Astrocyte (in vitro differentiated cells and primary cell): ENCODE measurements at regions not wholly inside any gene's neighbourhood (a gene's known extent, or its start where the extent isn't known, plus 50 kb on each side); places are given as distances from the start of the nearest gene placed in this dataset.
A peak's percentile ranks its signal among the peaks of the same experiment; 100 is the strongest.
"Not testable (repeated sequence)": the region's sequence is repeated elsewhere in the genome, so short reads cannot be mapped to it uniquely, and the experiment has no call there.

ENCODE experiments used
- DNase-seq: peaks from one replicate; pipeline ENCODE4 v3.0.0-alpha.2; 2010; ENCODE audit warnings: low read depth
- FAIRE-seq: peaks from 2 replicates; lab custom pipeline; 2011; peaks lifted over from hg19 to GRCh38; lab: Jason Lieb, UNC
- H2AFZ ChIP-seq: 2 replicates; pipeline ENCODE4 v1.6.0; 2012; ENCODE audit warnings: low read depth, low read length, inconsistent platforms
- H3K27ac ChIP-seq: 2 replicates; pipeline ENCODE4 v1.5.1; 2011; ENCODE audit warnings: low read depth, low read length, inconsistent platforms
- H3K27me3 ChIP-seq: 2 replicates; pipeline ENCODE4 v1.6.0; 2011; ENCODE audit warnings: low read length, inconsistent platforms; ENCODE audit not compliant: insufficient read depth
- H3K36me3 ChIP-seq: 2 replicates; pipeline ENCODE4 v1.5.1; 2011; ENCODE audit warnings: low read length, inconsistent platforms; ENCODE audit not compliant: insufficient read depth
- H3K4me1 ChIP-seq: 2 replicates; pipeline ENCODE4 v1.5.1; 2011; ENCODE audit warnings: low read length, inconsistent platforms; ENCODE audit not compliant: insufficient read depth
- H3K4me2 ChIP-seq: 2 replicates; pipeline ENCODE4 v1.6.0; 2012; ENCODE audit warnings: low read length, inconsistent platforms
- H3K4me3 ChIP-seq: 2 replicates; pipeline ENCODE4 v1.5.1; 2011; ENCODE audit warnings: low read depth, mild to moderate bottlenecking, low read length, inconsistent platforms; ENCODE audit not compliant: insufficient read depth
- H3K79me2 ChIP-seq: 2 replicates; pipeline ENCODE4 v1.6.0; 2012; ENCODE audit warnings: mild to moderate bottlenecking, low read length, inconsistent platforms; ENCODE audit not compliant: insufficient read depth
- H3K9ac ChIP-seq: 2 replicates; pipeline ENCODE4 v1.6.0; 2012; ENCODE audit warnings: mild to moderate bottlenecking, low read length, inconsistent platforms
- H3K9me3 ChIP-seq: 2 replicates; pipeline ENCODE4 v1.5.1; 2012; ENCODE audit warnings: low read depth, mild to moderate bottlenecking, low read length, inconsistent platforms; ENCODE audit not compliant: insufficient read depth
- H4K20me1 ChIP-seq: 2 replicates; pipeline ENCODE4 v1.6.0; 2012; ENCODE audit warnings: low read length, inconsistent platforms; ENCODE audit not compliant: insufficient read depth
- H3K27ac Mint-ChIP-seq: one replicate; pipeline ENCODE4 v1.8.0; 2021; ENCODE audit warnings: mild to moderate bottlenecking, mixed read lengths; ENCODE audit not compliant: unreplicated experiment
- H3K27me3 Mint-ChIP-seq: one replicate; pipeline ENCODE4 v1.8.0; 2021; ENCODE audit warnings: low read depth, mixed read lengths; ENCODE audit not compliant: unreplicated experiment
- H3K36me3 Mint-ChIP-seq: one replicate; pipeline ENCODE4 v1.8.0; 2021; ENCODE audit warnings: low read depth, mixed read lengths; ENCODE audit not compliant: unreplicated experiment
- H3K4me1 Mint-ChIP-seq: one replicate; pipeline ENCODE4 v1.8.0; 2021; ENCODE audit warnings: low read depth, mixed read lengths; ENCODE audit not compliant: unreplicated experiment
- H3K4me3 Mint-ChIP-seq: one replicate; pipeline ENCODE4 v1.8.0; 2021; ENCODE audit warnings: mild to moderate bottlenecking, moderate library complexity, mixed read lengths; ENCODE audit not compliant: unreplicated experiment
- H3K9me3 Mint-ChIP-seq: one replicate; pipeline ENCODE4 v1.8.0; 2021; ENCODE audit warnings: mild to moderate bottlenecking, mixed read lengths; ENCODE audit not compliant: unreplicated experiment
- EZH2 ChIP-seq: IDR thresholded peaks from 2 replicates; pipeline ENCODE4 v1.6.1; 2012; ENCODE audit warnings: mild to moderate bottlenecking, low read length, inconsistent platforms; ENCODE audit not compliant: insufficient read depth
- TF ChIP-seq, protein P1 (sequence below): IDR thresholded peaks from 2 replicates; pipeline ENCODE4 v1.5.1; 2011; ENCODE audit warnings: low read depth, mild to moderate bottlenecking, inconsistent platforms, low read length, moderate library complexity; ENCODE audit not compliant: insufficient read depth

DNA sequence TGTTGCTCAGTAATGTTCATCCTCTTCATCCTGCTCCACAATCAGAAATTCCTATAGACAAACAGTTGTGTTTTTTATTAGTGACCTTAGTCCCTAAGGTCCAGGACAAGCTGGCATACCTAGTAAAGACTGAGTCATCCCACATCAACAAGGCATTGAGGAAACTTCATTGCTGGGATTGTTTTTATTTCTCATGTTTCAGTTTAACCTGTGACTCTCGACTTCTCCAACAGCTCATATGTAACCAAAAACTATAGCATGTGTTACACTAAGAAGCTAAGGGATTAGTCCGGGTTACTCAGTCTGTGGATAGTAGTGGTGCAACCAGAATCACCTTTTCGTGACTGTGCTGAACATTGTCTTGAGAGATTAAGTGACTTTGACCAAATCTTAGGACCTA lies 292.1 kb downstream of the RDH14 start:
- H4K20me1 ChIP-seq: no peaks in the 10 kb centered on the region
- H3K36me3 ChIP-seq: no peaks in the 10 kb centered on the region
- Mint-ChIP-seq H3K36me3 (no peaks in the 10 kb centered on the region), H3K4me1 (no peaks in the 10 kb centered on the region), H3K9me3 (no peaks in the 10 kb centered on the region), H3K4me3 (no peak overlapping the region), H3K27ac (no peak overlapping the region), H3K27me3 (no peaks in the 10 kb centered on the region)
- no peak overlapping the region for H2AFZ ChIP-seq
- H3K4me1 ChIP-seq: no peaks in the 10 kb centered on the region
- H3K4me2 ChIP-seq: no peak overlapping the region
- no peaks in the 10 kb centered on the region for H3K27me3 ChIP-seq
- peaks cover 3% of the 10 kb centered on the region for H3K9me3 ChIP-seq
- no peak overlapping the region for H3K27ac ChIP-seq
- TF ChIP-seq EZH2: no peak
- TF ChIP-seq, protein P1, sequence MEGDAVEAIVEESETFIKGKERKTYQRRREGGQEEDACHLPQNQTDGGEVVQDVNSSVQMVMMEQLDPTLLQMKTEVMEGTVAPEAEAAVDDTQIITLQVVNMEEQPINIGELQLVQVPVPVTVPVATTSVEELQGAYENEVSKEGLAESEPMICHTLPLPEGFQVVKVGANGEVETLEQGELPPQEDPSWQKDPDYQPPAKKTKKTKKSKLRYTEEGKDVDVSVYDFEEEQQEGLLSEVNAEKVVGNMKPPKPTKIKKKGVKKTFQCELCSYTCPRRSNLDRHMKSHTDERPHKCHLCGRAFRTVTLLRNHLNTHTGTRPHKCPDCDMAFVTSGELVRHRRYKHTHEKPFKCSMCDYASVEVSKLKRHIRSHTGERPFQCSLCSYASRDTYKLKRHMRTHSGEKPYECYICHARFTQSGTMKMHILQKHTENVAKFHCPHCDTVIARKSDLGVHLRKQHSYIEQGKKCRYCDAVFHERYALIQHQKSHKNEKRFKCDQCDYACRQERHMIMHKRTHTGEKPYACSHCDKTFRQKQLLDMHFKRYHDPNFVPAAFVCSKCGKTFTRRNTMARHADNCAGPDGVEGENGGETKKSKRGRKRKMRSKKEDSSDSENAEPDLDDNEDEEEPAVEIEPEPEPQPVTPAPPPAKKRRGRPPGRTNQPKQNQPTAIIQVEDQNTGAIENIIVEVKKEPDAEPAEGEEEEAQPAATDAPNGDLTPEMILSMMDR: no peak
- DNase-seq (no peak), FAIRE-seq (no peak)
- no peaks in the 10 kb centered on the region for H3K79me2 ChIP-seq
- no peak overlapping the region for H3K4me3 ChIP-seq
- no peak overlapping the region for H3K9ac ChIP-seq

DNA sequence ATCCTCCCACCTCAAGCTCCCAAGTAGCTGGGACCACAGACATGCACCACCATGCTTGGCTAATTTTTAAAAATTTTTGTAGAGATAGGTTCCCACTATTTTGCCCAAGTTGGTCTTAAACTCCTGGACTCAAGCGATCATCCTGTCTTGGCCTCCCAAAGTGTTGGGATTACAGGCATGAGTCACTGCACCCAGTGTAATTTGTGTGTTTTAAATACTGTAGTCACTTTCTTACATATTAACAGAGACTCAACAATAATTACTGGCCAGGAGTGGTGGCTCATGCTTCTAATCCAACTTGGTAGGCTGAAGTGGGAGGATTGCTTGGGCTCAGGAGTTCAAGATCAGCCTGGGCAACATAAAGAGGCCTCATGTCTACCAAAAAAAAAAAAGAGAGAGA lies 293.0 kb downstream of the RDH14 start:
- Mint-ChIP-seq H3K36me3 (no peaks in the 10 kb centered on the region), H3K4me1 (no peaks in the 10 kb centered on the region), H3K27ac (no peak overlapping the region), H3K27me3 (no peaks in the 10 kb centered on the region), H3K4me3 (no peak overlapping the region), H3K9me3 (no peaks in the 10 kb centered on the region)
- H3K79me2 ChIP-seq: no peaks in the 10 kb centered on the region
- DNase-seq (no peak), FAIRE-seq (no peak)
- H4K20me1 ChIP-seq: no peaks in the 10 kb centered on the region
- H3K27me3 ChIP-seq: no peaks in the 10 kb centered on the region
- H3K4me2 ChIP-seq: no peak overlapping the region
- no peaks in the 10 kb centered on the region for H3K4me1 ChIP-seq
- TF ChIP-seq EZH2: no peak
- TF ChIP-seq, protein P1: no peak
- no peak overlapping the region for H3K4me3 ChIP-seq
- H3K9me3 ChIP-seq: peaks cover 3% of the 10 kb centered on the region
- H3K27ac ChIP-seq: no peak overlapping the region
- no peak overlapping the region for H3K9ac ChIP-seq
- no peaks in the 10 kb centered on the region for H3K36me3 ChIP-seq
- no peak overlapping the region for H2AFZ ChIP-seq

DNA sequence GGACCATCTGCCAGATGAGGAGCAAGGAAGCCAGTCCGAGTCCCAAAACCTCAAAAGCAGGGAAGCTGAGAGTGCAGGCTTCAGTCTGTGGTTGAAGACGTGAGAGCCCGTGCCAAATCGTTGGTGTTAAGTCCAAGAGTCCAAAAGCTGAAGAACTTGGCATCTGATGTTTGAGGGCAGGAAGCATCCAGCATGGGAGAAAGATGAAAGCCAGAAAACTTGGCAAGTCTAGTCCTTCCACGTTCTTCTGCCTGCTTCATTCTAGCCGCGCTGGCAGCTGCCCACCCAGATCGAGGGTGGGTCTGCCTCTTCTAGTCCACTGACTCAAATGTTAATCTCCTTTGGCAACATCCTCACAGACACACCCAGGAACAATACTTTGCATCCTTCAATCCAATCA lies 293.8 kb downstream of the RDH14 start:
- not testable (repeated sequence) for H3K4me1 Mint-ChIP-seq, H3K27me3 Mint-ChIP-seq, H3K79me2 ChIP-seq, H3K9me3 ChIP-seq, H3K36me3 ChIP-seq, H4K20me1 ChIP-seq, H3K4me3 Mint-ChIP-seq, H3K4me2 ChIP-seq, FAIRE-seq, H3K27ac Mint-ChIP-seq, H3K36me3 Mint-ChIP-seq, H3K4me1 ChIP-seq, H3K9ac ChIP-seq, H2AFZ ChIP-seq, H3K9me3 Mint-ChIP-seq, H3K27me3 ChIP-seq, H3K4me3 ChIP-seq, H3K27ac ChIP-seq
- peak; percentile 65 for DNase-seq
